Aorta (tissue), 5 donors: ENCODE measurements at regions not wholly inside any gene's neighbourhood (a gene's known extent, or its start where the extent isn't known, plus 50 kb on each side); places are given as distances from the start of the nearest gene placed in this dataset.

Experiments used
- ATAC-seq: fragments of 200-7000 bp; cut with Tn5 transposase; one replicate; pipeline ENCODE4 v1.9.1; 2022; ENCODE audit warnings: moderate library complexity; ENCODE audit not compliant: low FRiP score
- DNase-seq, 2 donors: peaks; one replicate each; pipeline ENCODE4 v3.0.0-alpha.2; 2020
- H3K27ac ChIP-seq, 2 donors: one replicate each; pipeline ENCODE4 v1.5.1; 2013; ENCODE audit warnings: low read length in 2 of 2, mild to moderate bottlenecking in 2 of 2, moderate library complexity in 2 of 2, control low read depth in 1 of 2, inconsistent platforms in 1 of 2, low read depth in 1 of 2
- H3K27me3 ChIP-seq, 2 donors: one replicate each; pipeline ENCODE4 v1.6.1; 2013; ENCODE audit warnings: control low read depth in 1 of 2, low read length in 1 of 2, mild to moderate bottlenecking in 1 of 2, moderate library complexity in 1 of 2; ENCODE audit not compliant: insufficient read depth in 2 of 2, control insufficient read depth in 1 of 2
- H3K36me3 ChIP-seq, 2 donors: one replicate each; pipeline ENCODE4 v1.6.1; 2013; ENCODE audit warnings: control low read depth in 1 of 2, low read length in 1 of 2, mild to moderate bottlenecking in 1 of 2; ENCODE audit not compliant: insufficient read depth in 2 of 2, control insufficient read depth in 1 of 2
- H3K4me1 ChIP-seq, 2 donors: one replicate each; pipeline ENCODE4 v1.6.1; 2013; ENCODE audit warnings: low read length in 2 of 2, control low read depth in 1 of 2, mild to moderate bottlenecking in 1 of 2, moderate library complexity in 1 of 2; ENCODE audit not compliant: insufficient read depth in 2 of 2, control insufficient read depth in 1 of 2
- H3K4me3 ChIP-seq, 2 donors: one replicate each; pipeline ENCODE4 v1.5.1; 2013; ENCODE audit warnings: low read length in 2 of 2, control low read depth in 1 of 2, mild to moderate bottlenecking in 1 of 2
- H3K9me3 ChIP-seq: one replicate; pipeline ENCODE4 v1.6.1; 2013; ENCODE audit warnings: mild to moderate bottlenecking, low read length; ENCODE audit not compliant: control insufficient read depth
- WGBS, 2 donors: extraction: QIAGEN DNeasy Blood & Tissue Kit; methylation state at CpG; one replicate each; pipeline ENCODE4 v1.1.7; 2013; 5-methylcytosine and 5-hydroxymethylcytosine counted together
- intact Hi-C, 2 donors: fragments of 100-400 bp; cut with DNase I; formaldehyde crosslinking; loops; one replicate each; pipeline versions ENCODE4 v1.14.2 to v1.15.0; 2022
- donor health status: healthy with polysubstance abuse.
- donor health status: Bipolar disorder and iron deficiency.
- donor health status: DM: no; HTN: no; CAD: no.
- donor health status: DM: no; HTN: no; CAD: no.
- donor health status: DM: yes; HTN: yes; CAD: no.

DNA sequence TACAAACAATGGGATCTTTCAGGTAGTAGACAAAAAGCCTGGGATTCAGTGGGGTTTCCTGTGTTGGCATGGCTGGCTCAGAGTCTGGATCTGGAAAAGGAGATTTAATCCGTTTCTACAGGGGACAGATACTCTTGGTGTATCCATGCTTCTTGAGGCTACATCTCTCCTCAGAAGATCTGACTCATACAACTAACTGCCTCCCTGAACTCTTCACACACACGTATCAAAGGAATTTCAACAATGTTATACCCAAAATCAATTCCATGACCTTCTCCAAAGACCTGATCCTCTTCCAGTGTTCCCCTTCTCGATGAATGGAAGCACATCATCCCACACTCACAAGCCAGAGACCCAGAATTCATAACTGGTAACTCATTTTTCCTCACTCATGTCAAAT is 435.3 kb upstream of the NBEA start:
- H3K27me3 ChIP-seq: no peaks in the 10 kb centered on the region
- no peaks in the 10 kb centered on the region for H3K36me3 ChIP-seq
- no peak for ATAC-seq
- H3K4me1 ChIP-seq: no peaks in the 10 kb centered on the region
- no peak for DNase-seq
- no peaks in the 10 kb centered on the region for H3K9me3 ChIP-seq
- no peak overlapping the region for H3K27ac ChIP-seq
- H3K4me3 ChIP-seq: no peak overlapping the region
- intact Hi-C loops: no loop called here
- WGBS, 2 donors: 84 to 89% methylated on average over 3 of the region's 3 CpGs

DNA sequence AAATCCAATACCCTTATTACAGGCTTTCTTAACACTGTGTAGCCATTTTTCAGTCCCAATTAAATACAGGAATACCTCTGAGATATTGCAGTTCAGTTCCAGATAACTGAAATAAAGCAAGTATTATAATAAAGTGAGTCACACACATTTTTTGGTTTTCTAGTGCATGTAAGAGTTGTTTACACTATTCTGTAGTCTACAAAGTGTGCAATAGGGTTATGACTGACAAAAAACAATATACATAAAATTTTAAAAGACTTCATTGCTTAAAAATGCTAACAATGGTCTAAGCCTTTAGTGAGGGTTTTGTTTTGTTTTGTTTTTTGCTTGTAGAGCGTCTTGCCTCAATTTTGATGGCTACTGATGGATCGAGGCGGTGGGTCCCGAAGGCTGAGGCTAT is 434.4 kb upstream of the NBEA start:
- no peaks in the 10 kb centered on the region for H3K9me3 ChIP-seq
- H3K4me1 ChIP-seq: no peaks in the 10 kb centered on the region
- ATAC-seq (no peak), DNase-seq (no peak)
- no peaks in the 10 kb centered on the region for H3K36me3 ChIP-seq
- no peaks in the 10 kb centered on the region for H3K27me3 ChIP-seq
- no peak overlapping the region for H3K27ac ChIP-seq
- intact Hi-C loops: no loop called here
- no peak overlapping the region for H3K4me3 ChIP-seq
- 91 to 92% methylated on average over 4 of the region's 4 CpGs for WGBS, 2 donors

DNA sequence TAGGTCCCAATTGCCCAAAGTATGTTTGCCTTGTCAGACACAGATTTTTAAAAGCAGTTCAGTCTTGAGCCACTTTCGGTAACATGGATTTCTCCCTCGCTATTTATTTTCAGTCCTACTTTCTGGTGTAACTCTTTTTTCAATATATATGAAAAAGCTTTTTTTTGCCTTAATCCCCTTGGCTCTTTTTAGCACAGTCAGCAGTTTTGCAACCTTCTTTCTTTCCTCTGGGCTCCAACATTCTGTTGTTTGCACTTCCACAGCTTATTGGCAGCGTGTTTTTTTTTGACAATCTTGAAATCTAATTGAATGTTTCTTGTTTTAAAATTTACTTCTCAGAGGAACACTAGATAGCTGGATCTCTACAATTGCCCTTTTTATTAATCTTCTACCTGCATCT is 429.3 kb upstream of the NBEA start:
- no peak for ATAC-seq
- WGBS, 2 donors: 65 to 73% methylated on average over 3 of the region's 3 CpGs
- H3K9me3 ChIP-seq: peaks cover 1% of the 10 kb centered on the region
- no peak overlapping the region for H3K4me3 ChIP-seq
- H3K4me1 ChIP-seq: no peaks in the 10 kb centered on the region
- H3K27ac ChIP-seq: no peak overlapping the region
- no peaks in the 10 kb centered on the region for H3K27me3 ChIP-seq
- intact Hi-C loops: no loop called here
- H3K36me3 ChIP-seq: no peaks in the 10 kb centered on the region
- no peak for DNase-seq

- H3K4me1 ChIP-seq: no peaks in the 10 kb centered on the region
- no peak overlapping the region for H3K4me3 ChIP-seq
- H3K36me3 ChIP-seq: no peaks in the 10 kb centered on the region
- 95 to 98% methylated on average over 1 of the region's 1 CpG for WGBS, 2 donors
- ATAC-seq: no peak
- peaks cover 1% of the 10 kb centered on the region for H3K9me3 ChIP-seq
- no peak for DNase-seq
- H3K27ac ChIP-seq: no peak overlapping the region
- no peaks in the 10 kb centered on the region for H3K27me3 ChIP-seq
- intact Hi-C loops: no loop called here
These were observed 428.5 kb upstream of the NBEA start for GRCh38 chr13:34513526-34513925.

DNA sequence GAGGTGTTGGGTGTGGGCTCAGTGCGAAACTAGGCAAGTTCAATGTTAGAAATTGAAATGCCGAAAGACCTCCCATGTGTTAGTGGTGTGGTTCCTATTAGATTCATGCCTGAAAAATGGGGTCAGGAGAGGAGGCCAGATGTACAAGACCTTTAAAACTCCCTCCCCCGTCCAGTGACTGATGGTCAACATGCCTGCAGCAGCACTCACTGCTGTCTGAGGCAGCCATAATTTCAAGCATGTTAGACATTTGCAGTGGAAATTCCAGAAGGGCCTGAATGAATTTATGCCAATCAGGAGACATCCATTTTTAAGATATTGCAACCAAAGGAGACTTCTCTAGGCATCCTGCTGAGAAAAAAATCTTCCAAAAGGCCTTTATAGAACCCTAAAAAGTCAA is 426.9 kb upstream of the NBEA start:
- WGBS, 2 donors: 94 to 95% methylated on average over 3 of the region's 3 CpGs
- H3K36me3 ChIP-seq: no peaks in the 10 kb centered on the region

DNA sequence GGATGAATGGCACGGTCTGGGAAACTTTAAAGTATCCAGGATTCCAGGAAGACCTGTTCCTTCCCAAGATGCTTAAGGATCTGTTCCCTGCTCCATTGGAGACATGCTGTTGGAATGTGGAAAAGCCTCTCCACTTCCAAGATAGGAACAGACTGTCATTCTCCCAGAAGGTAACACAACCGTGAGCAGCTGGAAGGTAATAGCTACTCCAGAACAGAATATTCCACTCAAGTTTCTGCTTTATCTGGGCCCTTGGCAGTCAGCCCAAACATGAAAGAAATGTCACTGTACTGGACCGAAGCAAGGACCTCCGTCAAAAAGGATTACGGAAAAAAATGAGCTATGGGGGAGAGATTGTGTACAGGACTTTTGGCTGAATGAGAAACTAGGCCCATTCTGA is 420.9 kb upstream of the NBEA start:
- Histone ChIP-seq H3K27me3 (no peaks in the 10 kb centered on the region), H3K4me3 (no peak overlapping the region), H3K27ac (no peak overlapping the region), H3K9me3 (no peaks in the 10 kb centered on the region), H3K36me3 (no peaks in the 10 kb centered on the region), H3K4me1 (no peaks in the 10 kb centered on the region)
- intact Hi-C loops: no loop called here
- ATAC-seq (no peak), DNase-seq (no peak)
- 53 to 57% methylated on average over 5 of the region's 5 CpGs for WGBS, 2 donors

More for the DNA sequence above, 426.9 kb upstream of the NBEA start:
- intact Hi-C loops: no loop called here
- no peaks in the 10 kb centered on the region for H3K27me3 ChIP-seq
- no peak overlapping the region for H3K4me3 ChIP-seq
- no peak overlapping the region for H3K27ac ChIP-seq
- ATAC-seq: no peak
- peaks cover 1% of the 10 kb centered on the region for H3K9me3 ChIP-seq
- no peak for DNase-seq
- H3K4me1 ChIP-seq: no peaks in the 10 kb centered on the region

DNA sequence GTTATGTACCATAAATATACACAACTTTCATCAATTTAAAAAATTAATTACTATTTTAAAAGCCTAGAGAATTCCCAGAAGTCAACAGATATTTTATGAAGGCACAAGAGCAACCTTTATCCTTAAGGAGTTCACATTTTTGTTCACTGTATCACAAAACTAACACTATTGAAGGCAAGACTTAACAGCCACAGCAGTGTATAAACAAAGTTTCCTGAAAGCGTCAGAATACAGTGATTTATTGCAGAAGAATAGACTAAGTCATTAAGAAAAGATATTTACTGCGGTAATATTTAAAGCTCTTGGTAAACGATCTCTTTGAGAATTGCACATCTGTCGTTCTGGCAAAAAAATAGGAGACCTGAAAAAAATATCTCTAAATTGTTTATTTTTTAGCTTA is 419.3 kb upstream of the NBEA start:
- Histone ChIP-seq H3K4me1 (no peaks in the 10 kb centered on the region), H3K27me3 (no peaks in the 10 kb centered on the region), H3K9me3 (peaks cover 4% of the 10 kb centered on the region), H3K27ac (no peak overlapping the region), H3K4me3 (no peak overlapping the region), H3K36me3 (no peaks in the 10 kb centered on the region)
- ATAC-seq (no peak), DNase-seq (no peak)
- WGBS, 2 donors: 49 to 54% methylated on average over 4 of the region's 4 CpGs
- intact Hi-C loops: no loop called here

DNA sequence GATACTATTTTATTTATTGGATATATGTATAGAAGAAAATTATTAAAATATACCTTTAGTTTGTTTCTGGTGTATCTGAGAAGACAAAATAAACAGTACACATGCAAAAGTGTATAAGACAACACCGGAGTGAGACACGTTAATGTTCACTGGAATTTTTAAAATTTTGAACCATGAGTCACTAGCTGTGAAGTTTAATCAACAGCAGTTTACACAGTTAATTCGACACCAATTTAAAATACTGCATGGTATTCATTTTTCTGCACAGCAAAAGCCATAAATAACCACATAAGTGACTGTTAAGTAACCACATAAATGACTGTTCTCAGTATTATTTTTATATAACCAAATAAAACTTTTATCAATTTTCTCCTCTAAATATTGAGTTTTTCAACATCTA is 418.7 kb upstream of the NBEA start:
- whole genome bisulfite sequencing, 2 donors: 51 to 69% methylated on average over 3 of the region's 3 CpGs
- no peak overlapping the region for H3K27ac ChIP-seq

DNA sequence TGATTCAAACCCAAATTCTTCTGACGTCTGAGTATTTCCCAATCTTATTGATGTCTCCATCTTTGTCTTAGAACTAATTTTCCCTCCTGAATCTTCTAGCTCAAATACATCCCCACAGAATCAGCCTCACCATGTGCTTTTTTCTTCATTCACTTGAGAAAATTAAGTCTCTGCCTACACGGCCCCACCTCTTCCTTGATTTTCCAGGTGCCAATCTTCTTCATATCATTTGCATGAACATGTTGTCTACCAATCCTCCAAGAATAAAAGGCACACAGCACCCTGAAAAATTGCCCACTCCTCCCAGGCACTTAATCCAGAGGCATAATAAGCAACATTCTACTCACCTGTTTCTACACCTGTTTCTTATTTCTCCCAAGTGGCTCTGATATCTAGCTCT is 408.1 kb upstream of the NBEA start:
- 65 to 77% methylated on average over 2 of the region's 2 CpGs for WGBS, 2 donors
- H3K27ac ChIP-seq: no peak overlapping the region
- DNase-seq (no peak), ATAC-seq (no peak)
- intact Hi-C loops: no loop called here
- no peaks in the 10 kb centered on the region for H3K27me3 ChIP-seq
- no peaks in the 10 kb centered on the region for H3K9me3 ChIP-seq
- H3K36me3 ChIP-seq: no peaks in the 10 kb centered on the region
- H3K4me1 ChIP-seq: no peaks in the 10 kb centered on the region
- no peak overlapping the region for H3K4me3 ChIP-seq

More for the DNA sequence above, 418.7 kb upstream of the NBEA start:
- DNase-seq (no peak), ATAC-seq (no peak)
- H3K9me3 ChIP-seq: peaks cover 4% of the 10 kb centered on the region
- no peak overlapping the region for H3K4me3 ChIP-seq
- H3K27me3 ChIP-seq: no peaks in the 10 kb centered on the region
- no peaks in the 10 kb centered on the region for H3K4me1 ChIP-seq
- H3K36me3 ChIP-seq: no peaks in the 10 kb centered on the region
- intact Hi-C loops: no loop called here
